ENCODE measurements at regions not wholly inside any gene's neighbourhood (a gene's known extent, or its start where the extent isn't known, plus 50 kb on each side); places are given as distances from the start of the nearest gene placed in this dataset.
A peak's percentile ranks its signal among the peaks of the same experiment; 100 is the strongest.
"Not testable (repeated sequence)": the region's sequence is repeated elsewhere in the genome, so short reads cannot be mapped to it uniquely, and the experiment has no call there.

- DNase-seq: not testable (repeated sequence)
Measured at GRCh38 chr3:95587641-95588040, 1226.8 kb upstream of the EPHA6 start.

- no peak for DNase-seq
Measured at GRCh38 chr3:95588473-95588872, 1225.9 kb upstream of the EPHA6 start.

- DNase-seq: no peak
Measured at GRCh38 chr3:95595416-95596075, 1218.8 kb upstream of the EPHA6 start.

GRCh38 chr3:95607926-95608325 lies 1206.5 kb upstream of the EPHA6 start:
- no peak for DNase-seq

- no peak for DNase-seq
Measured at GRCh38 chr3:95609411-95609810, 1205.0 kb upstream of the EPHA6 start.

GRCh38 chr3:95612611-95613010 lies 1201.8 kb upstream of the EPHA6 start:
- DNase-seq: no peak

GRCh38 chr3:95613993-95614392 lies 1200.4 kb upstream of the EPHA6 start:
- no peak for DNase-seq

- DNase-seq: peak; percentile 16
Measured at GRCh38 chr3:95615592-95616310, 1198.6 kb upstream of the EPHA6 start.

GRCh38 chr3:95626107-95626506 lies 1188.3 kb upstream of the EPHA6 start:
- no peak for DNase-seq

GRCh38 chr3:95627293-95627692 lies 1187.1 kb upstream of the EPHA6 start:
- DNase-seq: no peak

- no peak for DNase-seq
Measured at GRCh38 chr3:95627697-95628096, 1186.7 kb upstream of the EPHA6 start.

- DNase-seq: no peak
Measured at GRCh38 chr3:95629802-95630201, 1184.6 kb upstream of the EPHA6 start.

- DNase-seq: no peak
Measured at GRCh38 chr3:95645291-95645690, 1169.1 kb upstream of the EPHA6 start.

GRCh38 chr3:95654570-95655362 lies 1159.6 kb upstream of the EPHA6 start:
- no peak for DNase-seq

GRCh38 chr3:95655363-95655986 lies 1158.9 kb upstream of the EPHA6 start:
- no peak for DNase-seq

GRCh38 chr3:95670765-95671164 lies 1143.6 kb upstream of the EPHA6 start:
- DNase-seq: no peak

GRCh38 chr3:95673215-95673614 lies 1141.2 kb upstream of the EPHA6 start:
- no peak for DNase-seq

GRCh38 chr3:95705786-95706418 lies 1108.5 kb upstream of the EPHA6 start:
- no peak for DNase-seq

GRCh38 chr3:95707268-95707667 lies 1107.1 kb upstream of the EPHA6 start:
- DNase-seq: no peak

- DNase-seq: no peak
Measured at GRCh38 chr3:95710684-95711083, 1103.7 kb upstream of the EPHA6 start.

GRCh38 chr3:95711789-95712188 lies 1102.6 kb upstream of the EPHA6 start:
- DNase-seq: no peak

- DNase-seq: no peak
Measured at GRCh38 chr3:95715128-95715527, 1099.3 kb upstream of the EPHA6 start.

GRCh38 chr3:95717048-95717447 lies 1097.3 kb upstream of the EPHA6 start:
- no peak for DNase-seq

Measured in NCI-H82 (cell line).